ENCODE measurements at regions not wholly inside any gene's neighbourhood (a gene's known extent, or its start where the extent isn't known, plus 50 kb on each side); places are given as distances from the start of the nearest gene placed in this dataset.

DNA sequence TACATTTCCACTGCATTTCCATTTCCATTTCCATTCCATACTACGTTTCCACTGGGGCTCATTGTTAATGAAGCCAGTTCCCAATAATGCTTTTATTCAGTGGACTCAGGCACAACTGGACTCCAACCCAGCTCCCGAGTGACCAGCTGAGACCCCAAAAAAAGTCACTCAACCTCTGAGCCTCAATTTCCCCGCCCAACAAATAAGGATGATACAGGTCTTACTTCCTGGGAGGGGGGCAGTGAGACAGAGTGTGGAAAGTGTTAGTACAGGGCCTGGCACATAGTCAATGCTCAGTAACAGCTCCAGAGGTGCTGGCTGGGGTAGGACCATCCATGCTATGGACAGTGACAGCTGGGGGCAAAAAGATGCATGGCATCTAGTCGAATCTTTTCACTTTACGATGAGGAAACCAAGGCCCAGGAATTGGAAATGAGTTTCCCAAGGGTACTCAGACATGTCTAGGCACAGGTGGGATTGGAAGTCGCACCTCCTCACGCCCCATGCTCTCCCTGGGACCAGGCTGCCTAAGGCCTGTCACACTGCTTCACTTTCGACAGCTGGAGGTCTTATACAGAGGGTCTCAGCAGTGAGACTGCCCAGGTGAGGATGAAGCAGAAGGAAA is 226.5 kb downstream of the ANAPC1 start:
- TF ChIP-seq, protein P1, sequence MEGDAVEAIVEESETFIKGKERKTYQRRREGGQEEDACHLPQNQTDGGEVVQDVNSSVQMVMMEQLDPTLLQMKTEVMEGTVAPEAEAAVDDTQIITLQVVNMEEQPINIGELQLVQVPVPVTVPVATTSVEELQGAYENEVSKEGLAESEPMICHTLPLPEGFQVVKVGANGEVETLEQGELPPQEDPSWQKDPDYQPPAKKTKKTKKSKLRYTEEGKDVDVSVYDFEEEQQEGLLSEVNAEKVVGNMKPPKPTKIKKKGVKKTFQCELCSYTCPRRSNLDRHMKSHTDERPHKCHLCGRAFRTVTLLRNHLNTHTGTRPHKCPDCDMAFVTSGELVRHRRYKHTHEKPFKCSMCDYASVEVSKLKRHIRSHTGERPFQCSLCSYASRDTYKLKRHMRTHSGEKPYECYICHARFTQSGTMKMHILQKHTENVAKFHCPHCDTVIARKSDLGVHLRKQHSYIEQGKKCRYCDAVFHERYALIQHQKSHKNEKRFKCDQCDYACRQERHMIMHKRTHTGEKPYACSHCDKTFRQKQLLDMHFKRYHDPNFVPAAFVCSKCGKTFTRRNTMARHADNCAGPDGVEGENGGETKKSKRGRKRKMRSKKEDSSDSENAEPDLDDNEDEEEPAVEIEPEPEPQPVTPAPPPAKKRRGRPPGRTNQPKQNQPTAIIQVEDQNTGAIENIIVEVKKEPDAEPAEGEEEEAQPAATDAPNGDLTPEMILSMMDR (IDR thresholded peaks at IDR 0.05; ENCODE audit: low read depth, low read length): no peak
- TF ChIP-seq POLR2A (IDR thresholded peaks at IDR 0.05; ENCODE audit: extremely low read depth, insufficient read length): no peak
- TF ChIP-seq, protein P2, sequence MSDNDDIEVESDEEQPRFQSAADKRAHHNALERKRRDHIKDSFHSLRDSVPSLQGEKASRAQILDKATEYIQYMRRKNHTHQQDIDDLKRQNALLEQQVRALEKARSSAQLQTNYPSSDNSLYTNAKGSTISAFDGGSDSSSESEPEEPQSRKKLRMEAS (IDR thresholded peaks at IDR 0.05; ENCODE audit: low read depth, low read length): no peak
